Fibroblast of lung (primary cell): ENCODE measurements at regions not wholly inside any gene's neighbourhood (a gene's known extent, or its start where the extent isn't known, plus 50 kb on each side); places are given as distances from the start of the nearest gene placed in this dataset.
A peak's percentile ranks its signal among the peaks of the same experiment; 100 is the strongest.
"Not testable (repeated sequence)": the region's sequence is repeated elsewhere in the genome, so short reads cannot be mapped to it uniquely, and the experiment has no call there.

Source experiments
- DNase-seq, 2 donors: peaks; one replicate each; pipeline versions ENCODE4 v3.0.0 to v3.0.0-alpha.2; 2010; ENCODE audit warnings: low read depth in 2 of 2
- H2AFZ ChIP-seq: 2 replicates; pipeline ENCODE4 v1.5.1; 2012; ENCODE audit warnings: low read length, control low read depth, inconsistent platforms
- H3K27ac ChIP-seq: 2 replicates; pipeline ENCODE4 v1.5.1; 2011; ENCODE audit warnings: low read length, control low read depth; ENCODE audit not compliant: insufficient read depth
- H3K27me3 ChIP-seq: 2 replicates; pipeline ENCODE4 v1.5.1; 2011; ENCODE audit warnings: mild to moderate bottlenecking, low read length; ENCODE audit not compliant: control insufficient read depth, insufficient read depth
- H3K36me3 ChIP-seq: 2 replicates; pipeline ENCODE4 v1.5.1; 2011; ENCODE audit warnings: low read length; ENCODE audit not compliant: control insufficient read depth, insufficient read depth
- H3K4me1 ChIP-seq: 2 replicates; pipeline ENCODE4 v1.5.1; 2011; ENCODE audit warnings: low read length; ENCODE audit not compliant: control insufficient read depth, insufficient read depth; ENCODE audit errors: extremely low read depth
- H3K4me2 ChIP-seq: 2 replicates; pipeline ENCODE4 v1.5.1; 2011; ENCODE audit warnings: low read length, control low read depth; ENCODE audit not compliant: insufficient read depth; ENCODE audit errors: extremely low read depth
- H3K4me3 ChIP-seq, 4 experiments: fragments of 200-600 bp in 1 of 4; sonication (generic) in 1 of 4; replicated peaks in 1 of 4; 2 replicates each; pipeline ENCODE4 v1.5.1; 2011 to 2016; ENCODE audit warnings: low read length in 4 of 4, low read depth in 3 of 4, mild to moderate bottlenecking in 3 of 4, control low read depth in 2 of 4, inconsistent platforms in 1 of 4, mixed read lengths in 1 of 4; ENCODE audit not compliant: insufficient read depth in 1 of 4; ENCODE audit errors: control extremely low read depth in 1 of 4
- H3K79me2 ChIP-seq: 2 replicates; pipeline ENCODE4 v1.5.1; 2012; ENCODE audit warnings: mild to moderate bottlenecking, low read length, inconsistent platforms; ENCODE audit not compliant: control insufficient read depth, insufficient read depth
- H3K9ac ChIP-seq: 2 replicates; pipeline ENCODE4 v1.5.1; 2011; ENCODE audit warnings: mild to moderate bottlenecking, low read length, control low read depth; ENCODE audit not compliant: insufficient read depth
- H3K9me3 ChIP-seq: 2 replicates; pipeline ENCODE4 v1.5.1; 2012; ENCODE audit warnings: low read depth, low read length; ENCODE audit not compliant: control insufficient read depth, insufficient read depth
- H4K20me1 ChIP-seq: 2 replicates; pipeline ENCODE4 v1.5.1; 2011; ENCODE audit warnings: low read length; ENCODE audit not compliant: control insufficient read depth, insufficient read depth; ENCODE audit errors: extremely low read depth
- CTCF ChIP-seq, 2 donors: IDR thresholded peaks in 1 of 2; conservative IDR thresholded peaks in 1 of 2; 1 replicate in 1 of 2; 2 replicates in 1 of 2; pipeline ENCODE4 v1.5.1; 2011 to 2012; ENCODE audit warnings: low read length in 2 of 2, control low read depth in 1 of 2, inconsistent platforms in 1 of 2, low read depth in 1 of 2, mild to moderate bottlenecking in 1 of 2
- EZH2 ChIP-seq: IDR thresholded peaks from 2 replicates; pipeline ENCODE4 v1.5.1; 2012; ENCODE audit warnings: low read length, control low read depth, mild to moderate bottlenecking; ENCODE audit errors: missing control alignments

GRCh38 chr5:42870882-42871418, 59.3 kb upstream of the SELENOP start:
- Histone ChIP-seq H4K20me1 (no peaks in the 10 kb centered on the region), H3K9ac (no peak overlapping the region), H3K4me2 (no peak overlapping the region), H3K4me1 (no peaks in the 10 kb centered on the region), H3K36me3 (no peaks in the 10 kb centered on the region), H3K27ac (no peak overlapping the region), H3K79me2 (no peaks in the 10 kb centered on the region), H3K27me3 (peaks cover 3% of the 10 kb centered on the region), H2AFZ (no peak overlapping the region), H3K4me3 (no peak overlapping the region), H3K9me3 (no peaks in the 10 kb centered on the region)
- TF ChIP-seq EZH2 (no peak), CTCF (conservative IDR thresholded peaks at IDR 0.05 in 1 of 2, IDR thresholded peaks at IDR 0.05 in 1 of 2; ENCODE audit: low read depth in 1 of 2, low read length in 2 of 2) (peak in 1 of 2 donors; percentile 9)
- no peak for DNase-seq

GRCh38 chr5:42868417-42868816, 56.7 kb upstream of the SELENOP start:
- H3K4me2 ChIP-seq, H2AFZ ChIP-seq, DNase-seq, H3K4me1 ChIP-seq, H3K27me3 ChIP-seq, H4K20me1 ChIP-seq, H3K27ac ChIP-seq, H3K9ac ChIP-seq, H3K79me2 ChIP-seq, H3K9me3 ChIP-seq, H3K4me3 ChIP-seq, H3K36me3 ChIP-seq: not testable (repeated sequence)

DNA sequence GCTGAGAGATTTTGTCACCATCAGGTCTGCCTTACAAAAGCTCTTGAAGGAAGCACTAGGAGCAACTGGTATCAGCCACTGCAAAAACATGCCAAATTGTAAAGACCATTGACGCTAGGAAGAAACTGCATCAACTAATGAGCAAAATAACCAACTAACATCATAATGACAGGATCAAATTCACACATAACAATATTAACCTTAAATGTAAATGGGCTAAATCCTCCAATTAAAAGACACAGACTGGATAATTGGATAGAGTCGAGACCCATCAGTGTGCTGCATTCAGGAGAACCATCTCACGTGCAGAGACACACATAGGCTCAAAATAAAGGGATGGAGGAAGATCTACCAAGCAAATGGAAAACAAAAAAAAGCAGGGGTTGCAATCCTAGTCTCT, 53.1 kb upstream of the SELENOP start:
- H3K4me1 ChIP-seq, H3K27ac ChIP-seq, DNase-seq, H4K20me1 ChIP-seq, H3K4me3 ChIP-seq, H3K36me3 ChIP-seq, H3K9me3 ChIP-seq, H3K4me2 ChIP-seq, H3K9ac ChIP-seq, H3K79me2 ChIP-seq, H2AFZ ChIP-seq, H3K27me3 ChIP-seq: not testable (repeated sequence)
